Mesothelial cell of epicardium (in vitro differentiated cells): ENCODE measurements at regions not wholly inside any gene's neighbourhood (a gene's known extent, or its start where the extent isn't known, plus 50 kb on each side); places are given as distances from the start of the nearest gene placed in this dataset.

ENCODE experiments used
- DNase-seq, 2 experiments: peaks; one replicate each; pipeline ENCODE4 v3.0.0; 2021; ENCODE audit warnings: low spot score in 2 of 2; ENCODE audit not compliant: unreplicated experiment in 2 of 2
- H3K27ac Mint-ChIP-seq: 2 replicates; pipeline ENCODE4 v1.8.0; 2021; ENCODE audit warnings: mixed read lengths
- H3K27me3 Mint-ChIP-seq: 2 replicates; pipeline ENCODE4 v1.8.0; 2021; ENCODE audit warnings: low read depth, mixed read lengths
- H3K36me3 Mint-ChIP-seq: 2 replicates; pipeline ENCODE4 v1.8.0; 2021; ENCODE audit warnings: mixed read lengths
- H3K4me1 Mint-ChIP-seq: 2 replicates; pipeline ENCODE4 v1.8.0; 2021; ENCODE audit warnings: mixed read lengths
- H3K4me3 Mint-ChIP-seq: 2 replicates; pipeline ENCODE4 v1.8.0; 2021; ENCODE audit warnings: mild to moderate bottlenecking, moderate library complexity, mixed read lengths
- H3K9me3 Mint-ChIP-seq: 2 replicates; pipeline ENCODE4 v1.8.0; 2021; ENCODE audit warnings: mixed read lengths
- TF ChIP-seq, protein P1 (sequence below): fragments of 200-600 bp; sonication (generic); IDR thresholded peaks from one replicate; pipeline ENCODE4 v1.5.0; 2021; ENCODE audit warnings: antibody characterized with exemption; ENCODE audit not compliant: unreplicated experiment

GRCh38 chr2:16118611-16119590 is 178.6 kb downstream of the MYCN start:
- Mint-ChIP-seq H3K27me3 (no peaks in the 10 kb centered on the region), H3K4me3 (no peak overlapping the region), H3K36me3 (no peaks in the 10 kb centered on the region), H3K4me1 (peaks cover 4% of the 10 kb centered on the region), H3K27ac (no peak overlapping the region), H3K9me3 (peaks cover 12% of the 10 kb centered on the region)
- no peak for DNase-seq
- TF ChIP-seq, protein P1, sequence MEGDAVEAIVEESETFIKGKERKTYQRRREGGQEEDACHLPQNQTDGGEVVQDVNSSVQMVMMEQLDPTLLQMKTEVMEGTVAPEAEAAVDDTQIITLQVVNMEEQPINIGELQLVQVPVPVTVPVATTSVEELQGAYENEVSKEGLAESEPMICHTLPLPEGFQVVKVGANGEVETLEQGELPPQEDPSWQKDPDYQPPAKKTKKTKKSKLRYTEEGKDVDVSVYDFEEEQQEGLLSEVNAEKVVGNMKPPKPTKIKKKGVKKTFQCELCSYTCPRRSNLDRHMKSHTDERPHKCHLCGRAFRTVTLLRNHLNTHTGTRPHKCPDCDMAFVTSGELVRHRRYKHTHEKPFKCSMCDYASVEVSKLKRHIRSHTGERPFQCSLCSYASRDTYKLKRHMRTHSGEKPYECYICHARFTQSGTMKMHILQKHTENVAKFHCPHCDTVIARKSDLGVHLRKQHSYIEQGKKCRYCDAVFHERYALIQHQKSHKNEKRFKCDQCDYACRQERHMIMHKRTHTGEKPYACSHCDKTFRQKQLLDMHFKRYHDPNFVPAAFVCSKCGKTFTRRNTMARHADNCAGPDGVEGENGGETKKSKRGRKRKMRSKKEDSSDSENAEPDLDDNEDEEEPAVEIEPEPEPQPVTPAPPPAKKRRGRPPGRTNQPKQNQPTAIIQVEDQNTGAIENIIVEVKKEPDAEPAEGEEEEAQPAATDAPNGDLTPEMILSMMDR = no peak

- no peaks in the 10 kb centered on the region for H3K27me3 Mint-ChIP-seq
- H3K36me3 Mint-ChIP-seq = no peaks in the 10 kb centered on the region
- DNase-seq = no peak
- no peak overlapping the region for H3K27ac Mint-ChIP-seq
- H3K4me3 Mint-ChIP-seq = no peak overlapping the region
- no peaks in the 10 kb centered on the region for H3K4me1 Mint-ChIP-seq
- peaks cover 12% of the 10 kb centered on the region for H3K9me3 Mint-ChIP-seq
- TF ChIP-seq, protein P1 = no peak
Observed at GRCh38 chr2:16117791-16118610, 177.7 kb downstream of the MYCN start.

GRCh38 chr2:16117021-16117700 is 176.8 kb downstream of the MYCN start:
- Mint-ChIP-seq H3K4me1 (no peaks in the 10 kb centered on the region), H3K36me3 (no peaks in the 10 kb centered on the region), H3K27me3 (no peaks in the 10 kb centered on the region), H3K4me3 (no peak overlapping the region), H3K9me3 (peaks cover 12% of the 10 kb centered on the region), H3K27ac (no peak overlapping the region)
- TF ChIP-seq, protein P1 = no peak
- DNase-seq = no peak

DNA sequence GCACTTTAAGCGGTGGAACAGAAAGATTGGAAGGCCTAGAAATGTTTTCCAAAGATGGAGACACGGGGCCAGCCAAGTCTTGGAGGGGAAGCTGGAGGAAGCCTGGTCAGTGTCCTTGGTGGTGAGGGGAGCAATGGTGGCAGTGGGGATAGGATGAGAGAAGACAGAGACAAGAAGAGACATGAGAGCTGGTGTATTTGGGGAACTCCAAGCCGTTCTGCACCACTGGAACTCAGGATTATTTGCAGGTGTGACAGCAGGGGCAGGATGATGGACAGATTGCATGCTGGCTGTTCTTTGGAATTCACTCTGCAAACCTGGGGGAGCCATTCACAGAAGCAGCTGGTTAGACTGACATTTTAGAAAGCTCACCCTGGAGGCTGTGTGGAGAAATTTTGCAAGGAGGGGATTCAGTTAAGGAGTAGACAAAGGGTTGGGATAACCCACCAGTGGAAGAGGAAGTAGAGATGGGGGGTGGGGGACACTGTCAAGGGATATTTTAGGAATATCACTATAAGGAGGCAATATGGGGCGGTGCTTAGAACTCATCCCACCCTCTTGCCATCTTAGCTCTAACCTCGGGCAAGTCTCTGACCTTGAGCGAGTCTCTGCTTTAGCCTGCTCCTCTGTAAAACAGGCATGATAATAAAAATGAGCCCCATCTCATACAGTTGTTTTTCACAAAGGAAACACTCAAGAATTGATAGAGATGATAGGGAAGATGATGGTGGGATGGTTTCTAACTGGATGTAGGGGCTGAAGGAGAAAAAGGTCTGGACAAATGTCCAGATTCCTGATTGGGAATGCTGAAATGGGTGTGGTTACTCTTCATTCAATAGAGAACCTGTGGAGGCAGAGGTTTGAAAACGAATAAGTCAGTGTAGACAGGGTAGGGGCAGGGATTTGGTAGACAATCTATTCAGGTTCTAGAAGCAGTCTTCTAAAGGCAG is 175.8 kb downstream of the MYCN start:
- TF ChIP-seq, protein P1 = no peak
- Mint-ChIP-seq H3K36me3 (no peaks in the 10 kb centered on the region), H3K9me3 (peaks cover 2% of the 10 kb centered on the region), H3K4me3 (no peak overlapping the region), H3K4me1 (no peaks in the 10 kb centered on the region), H3K27ac (no peak overlapping the region), H3K27me3 (no peaks in the 10 kb centered on the region)
- no peak for DNase-seq
